A549 (cell line): ENCODE measurements at regions not wholly inside any gene's neighbourhood (a gene's known extent, or its start where the extent isn't known, plus 50 kb on each side); places are given as distances from the start of the nearest gene placed in this dataset.

Experiments
- ATAC-seq, 2 experiments: fragments of 200-7000 bp in 1 of 2; fragments of >200 bp in 1 of 2; cut with Nextera tagmentation in 1 of 2; cut with Tn5 transposase in 1 of 2; 3 replicates each; pipeline versions ENCODE4 v1.8.0 to v1.9.1; 2018 to 2020; ENCODE audit warnings: mild to moderate bottlenecking in 1 of 2, moderate library complexity in 1 of 2
- CTCF ChIA-PET: fragments of 300-600 bp; sonication (Branson Sonifier 250); formaldehyde crosslinking; extraction: SDS; loops from one replicate; lab custom pipeline; 2021; ENCODE audit warnings: antibody characterized with exemption, inconsistent platforms; lab: Yijun Ruan, JAX
- POLR2A ChIA-PET: fragments of 350-600 bp; formaldehyde crosslinking; extraction: SDS; loops from one replicate; lab custom pipeline; 2021; ENCODE audit warnings: antibody characterized with exemption, inconsistent platforms; lab: Yijun Ruan, JAX
- DNase-seq, 2 experiments: peaks; one replicate each; pipeline versions ENCODE4 v3.0.0 to v3.0.0-alpha.2; 2011 to 2016; ENCODE audit warnings: low read depth in 1 of 2, low spot score in 1 of 2
- FAIRE-seq: peaks from 2 replicates; lab custom pipeline; 2011; peaks lifted over from hg19 to GRCh38; lab: Jason Lieb, UNC
- H3K27ac ChIP-seq, 2 experiments: fragments of >200 bp; sonication (Bioruptor Twin); formaldehyde crosslinking; 3 replicates each; pipeline ENCODE4 v1.5.1; 2016 to 2017
- H3K4me1 ChIP-seq: fragments of >200 bp; sonication (Bioruptor Twin); formaldehyde crosslinking; 3 replicates; pipeline ENCODE4 v1.6.1; 2016
- H3K4me2 ChIP-seq: fragments of >200 bp; sonication (Bioruptor Twin); formaldehyde crosslinking; 3 replicates; pipeline ENCODE4 v1.6.1; 2016
- H3K4me3 ChIP-seq: fragments of >200 bp; sonication (Bioruptor Twin); formaldehyde crosslinking; 3 replicates; pipeline ENCODE4 v1.5.1; 2016
- H3K9me3 ChIP-seq: fragments of >200 bp; sonication (Bioruptor Twin); formaldehyde crosslinking; 3 replicates; pipeline ENCODE4 v1.6.1; 2016
- CBX8 ChIP-seq: fragments of 200-600 bp; sonication (generic); IDR thresholded peaks from 2 replicates; pipeline ENCODE4 v1.6.1; 2016
- CEBPB ChIP-seq, 2 experiments: fragments of >200 bp in 1 of 2; sonication (Bioruptor Twin) in 1 of 2; formaldehyde crosslinking in 1 of 2; IDR thresholded peaks; 2 replicates each; pipeline ENCODE4 v1.6.1; 2012 to 2016
- FOSB ChIP-seq: fragments of 250-450 bp; sonication (Bioruptor Pico); IDR thresholded peaks from 2 replicates; pipeline ENCODE4 v1.5.0; 2020; ENCODE audit warnings: mild to moderate bottlenecking, moderate library complexity
- FOSL2 ChIP-seq, 2 experiments: fragments of 450-650 bp in 1 of 2; fragments of >200 bp in 1 of 2; sonication (Bioruptor Twin) in 1 of 2; formaldehyde crosslinking; IDR thresholded peaks; 2 replicates each; pipeline versions ENCODE4 v1.5.0 to v1.6.1; 2016 to 2020; ENCODE audit warnings: mild to moderate bottlenecking in 1 of 2, moderate library complexity in 1 of 2
- FOXS1 ChIP-seq: fragments of 250-450 bp; sonication (Bioruptor Pico); IDR thresholded peaks from 2 replicates; pipeline ENCODE4 v1.5.0; 2020; ENCODE audit warnings: mild to moderate bottlenecking, moderate library complexity
- GATA3 ChIP-seq: IDR thresholded peaks from 2 replicates; pipeline ENCODE4 v1.6.1; 2012; ENCODE audit warnings: borderline replicate concordance
- HDAC2 ChIP-seq: fragments of 200-600 bp; sonication (generic); IDR thresholded peaks from 2 replicates; pipeline ENCODE4 v1.6.1; 2016
- HEYL ChIP-seq: fragments of 250-450 bp; sonication (Bioruptor Pico); IDR thresholded peaks from 2 replicates; pipeline ENCODE4 v1.8.0; 2021; ENCODE audit warnings: mild to moderate bottlenecking, moderate library complexity
- HOXB5 ChIP-seq: fragments of 250-450 bp; sonication (Bioruptor Pico); IDR thresholded peaks from 2 replicates; pipeline ENCODE4 v1.5.0; 2020; ENCODE audit warnings: mild to moderate bottlenecking, moderate library complexity
- JUN ChIP-seq, 2 experiments: fragments of >200 bp; sonication (Bioruptor Twin); formaldehyde crosslinking; IDR thresholded peaks; 2 replicates in 1 of 2; 3 replicates in 1 of 2; pipeline ENCODE4 v1.6.1; 2016 to 2017
- JUNB ChIP-seq: fragments of >200 bp; sonication (Bioruptor Twin); formaldehyde crosslinking; IDR thresholded peaks from 2 replicates; pipeline ENCODE4 v1.6.1; 2016
- KDM1A ChIP-seq: fragments of 200-600 bp; sonication (generic); IDR thresholded peaks from 2 replicates; pipeline ENCODE4 v1.6.1; 2016; ENCODE audit warnings: low read depth, mild to moderate bottlenecking
- KDM5A ChIP-seq: fragments of 200-600 bp; sonication (generic); IDR thresholded peaks from 2 replicates; pipeline ENCODE4 v1.6.1; 2016; ENCODE audit warnings: antibody characterized with exemption, mild to moderate bottlenecking
- POLR2A ChIP-seq: IDR thresholded peaks from 2 replicates; pipeline ENCODE4 v1.6.1; 2012; ENCODE audit warnings: mild to moderate bottlenecking, low read length
- POLR2AphosphoS2 ChIP-seq: conservative IDR thresholded peaks from 2 replicates; pipeline ENCODE4 v1.6.1; 2012; ENCODE audit warnings: low read length, improper control_type of control experiment, inconsistent platforms
- RAD21 ChIP-seq, 2 experiments: fragments of >200 bp in 1 of 2; sonication (Bioruptor Twin) in 1 of 2; formaldehyde crosslinking in 1 of 2; IDR thresholded peaks in 1 of 2; conservative IDR thresholded peaks in 1 of 2; 2 replicates in 1 of 2; 3 replicates in 1 of 2; pipeline ENCODE4 v1.6.1; 2012 to 2018; ENCODE audit warnings: inconsistent platforms in 1 of 2
- RARB ChIP-seq: fragments of 250-450 bp; sonication (Bioruptor Pico); IDR thresholded peaks from 2 replicates; pipeline ENCODE4 v1.8.0; 2021; ENCODE audit warnings: mild to moderate bottlenecking, moderate library complexity
- RFX5 ChIP-seq: fragments of 450-650 bp; IDR thresholded peaks from 2 replicates; pipeline ENCODE4 v1.7.1; 2014; ENCODE audit warnings: antibody characterized with exemption, mild to moderate bottlenecking, moderate library complexity
- SMC3 ChIP-seq: fragments of >200 bp; sonication (Bioruptor Twin); formaldehyde crosslinking; IDR thresholded peaks from 3 replicates; pipeline ENCODE4 v1.6.1; 2018; ENCODE audit warnings: inconsistent platforms
- TP53 ChIP-seq: fragments of 250-450 bp; sonication (Bioruptor Pico); IDR thresholded peaks from 2 replicates; pipeline ENCODE4 v1.5.0; 2021; ENCODE audit warnings: mild to moderate bottlenecking, moderate library complexity
- ZC3H11A ChIP-seq: fragments of 450-650 bp; IDR thresholded peaks from 2 replicates; pipeline ENCODE4 v1.6.1; 2014; ENCODE audit warnings: antibody characterized with exemption, mild to moderate bottlenecking
- ZSCAN20 ChIP-seq: fragments of 250-450 bp; sonication (Bioruptor Pico); IDR thresholded peaks from 2 replicates; pipeline ENCODE4 v1.8.0; 2022; ENCODE audit warnings: mild to moderate bottlenecking, moderate library complexity
- WGBS: methylation state at CpG from one replicate; pipeline ENCODE4 v1.1.6; 2017; ENCODE audit errors: missing lambda C conversion rate; 5-methylcytosine and 5-hydroxymethylcytosine counted together
- TF ChIP-seq, protein P1 (sequence below): fragments of 200-600 bp; sonication (generic); IDR thresholded peaks from 2 replicates; pipeline ENCODE4 v1.6.1; 2016; ENCODE audit warnings: antibody characterized with exemption, mild to moderate bottlenecking, moderate library complexity
- TF ChIP-seq, protein P2 (sequence below): IDR thresholded peaks from 2 replicates; pipeline ENCODE4 v1.6.1; 2012
- TF ChIP-seq, protein P3 (sequence below): fragments of >200 bp; sonication (Bioruptor Twin); formaldehyde crosslinking; IDR thresholded peaks from 3 replicates; pipeline ENCODE4 v1.5.1; 2016
- TF ChIP-seq, protein P4 (sequence below): fragments of >200 bp; sonication (Bioruptor Twin); formaldehyde crosslinking; IDR thresholded peaks from 2 replicates; pipeline ENCODE4 v1.6.1; 2016
- TF ChIP-seq, protein P5 (sequence below): IDR thresholded peaks from 2 replicates; pipeline ENCODE4 v1.6.1; 2012; ENCODE audit warnings: low read depth, borderline replicate concordance

DNA sequence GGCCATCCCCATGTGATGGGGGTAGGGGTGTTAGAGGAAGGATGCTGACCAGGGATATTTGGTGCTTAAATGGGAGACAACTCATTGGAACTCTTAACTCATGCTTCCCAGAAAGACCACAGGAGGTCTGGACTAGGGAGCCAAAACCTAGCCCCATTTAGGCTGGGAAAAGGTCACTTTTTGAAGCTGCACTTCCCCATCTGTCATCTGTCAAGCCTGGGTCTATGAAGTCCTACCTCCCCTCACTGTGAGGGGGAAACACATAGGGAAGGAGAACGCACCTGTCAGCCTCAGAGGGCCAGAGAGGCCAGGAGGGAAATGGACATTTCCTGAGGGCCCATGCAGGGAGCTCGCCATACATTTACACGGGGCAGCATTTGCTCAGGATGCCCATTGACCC lies 321.0 kb downstream of the BCL11B start (continued):
- TF ChIP-seq, protein P1, sequence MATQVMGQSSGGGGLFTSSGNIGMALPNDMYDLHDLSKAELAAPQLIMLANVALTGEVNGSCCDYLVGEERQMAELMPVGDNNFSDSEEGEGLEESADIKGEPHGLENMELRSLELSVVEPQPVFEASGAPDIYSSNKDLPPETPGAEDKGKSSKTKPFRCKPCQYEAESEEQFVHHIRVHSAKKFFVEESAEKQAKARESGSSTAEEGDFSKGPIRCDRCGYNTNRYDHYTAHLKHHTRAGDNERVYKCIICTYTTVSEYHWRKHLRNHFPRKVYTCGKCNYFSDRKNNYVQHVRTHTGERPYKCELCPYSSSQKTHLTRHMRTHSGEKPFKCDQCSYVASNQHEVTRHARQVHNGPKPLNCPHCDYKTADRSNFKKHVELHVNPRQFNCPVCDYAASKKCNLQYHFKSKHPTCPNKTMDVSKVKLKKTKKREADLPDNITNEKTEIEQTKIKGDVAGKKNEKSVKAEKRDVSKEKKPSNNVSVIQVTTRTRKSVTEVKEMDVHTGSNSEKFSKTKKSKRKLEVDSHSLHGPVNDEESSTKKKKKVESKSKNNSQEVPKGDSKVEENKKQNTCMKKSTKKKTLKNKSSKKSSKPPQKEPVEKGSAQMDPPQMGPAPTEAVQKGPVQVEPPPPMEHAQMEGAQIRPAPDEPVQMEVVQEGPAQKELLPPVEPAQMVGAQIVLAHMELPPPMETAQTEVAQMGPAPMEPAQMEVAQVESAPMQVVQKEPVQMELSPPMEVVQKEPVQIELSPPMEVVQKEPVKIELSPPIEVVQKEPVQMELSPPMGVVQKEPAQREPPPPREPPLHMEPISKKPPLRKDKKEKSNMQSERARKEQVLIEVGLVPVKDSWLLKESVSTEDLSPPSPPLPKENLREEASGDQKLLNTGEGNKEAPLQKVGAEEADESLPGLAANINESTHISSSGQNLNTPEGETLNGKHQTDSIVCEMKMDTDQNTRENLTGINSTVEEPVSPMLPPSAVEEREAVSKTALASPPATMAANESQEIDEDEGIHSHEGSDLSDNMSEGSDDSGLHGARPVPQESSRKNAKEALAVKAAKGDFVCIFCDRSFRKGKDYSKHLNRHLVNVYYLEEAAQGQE: no peak
- no peak for TF ChIP-seq KDM1A

DNA sequence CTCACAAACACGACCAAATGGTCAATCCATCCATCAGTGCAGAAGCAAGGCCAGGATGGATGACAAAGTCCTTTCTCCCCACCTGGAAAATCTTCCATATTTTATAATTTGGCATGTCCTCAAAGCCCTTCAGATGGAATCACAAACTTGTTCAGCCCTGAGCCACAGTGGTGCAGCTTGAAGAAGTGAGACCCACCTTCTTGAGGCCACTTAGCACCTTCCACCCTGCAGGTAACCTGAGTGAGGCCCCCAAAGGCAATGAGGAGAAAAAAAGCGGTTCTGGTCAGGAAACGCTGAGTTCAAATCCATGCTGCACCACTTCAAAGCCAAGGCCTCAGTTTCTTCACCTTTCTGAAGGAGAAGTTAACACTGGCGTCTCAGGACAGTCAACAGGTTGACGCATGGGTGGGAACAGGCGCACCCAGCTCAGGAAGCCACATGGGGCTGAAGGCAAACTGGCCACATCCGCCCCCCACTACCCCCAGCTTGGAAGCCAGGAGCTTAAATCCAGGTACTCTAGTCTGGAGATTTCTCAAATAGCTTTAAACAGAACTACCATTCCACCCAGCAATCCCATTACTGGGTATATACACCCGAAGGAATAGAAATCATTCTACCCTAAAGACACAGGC lies 320.4 kb downstream of the BCL11B start:
- CTCF ChIA-PET: interaction anchor here (1.4 kb wide), 1 partner anchor 48 kb away, joined by 4 read pairs; no protein-coding TSS in a partner anchor
- Histone ChIP-seq H3K4me2 (no peak overlapping the region), H3K27ac (peak overlapping the region in 1 of 2 experiments; percentile 83; a peak in 3 of 6 replicates), H3K9me3 (no peaks in the 10 kb centered on the region), H3K4me1 (peaks cover 36% of the 10 kb centered on the region), H3K4me3 (no peak overlapping the region)
- ATAC-seq (no peak), FAIRE-seq (no peak)
- POLR2A ChIA-PET: no interaction called here
- 75% methylated on average over 8 of the region's 8 CpGs for WGBS
- TF ChIP-seq ZC3H11A: no peak
- TF ChIP-seq KDM1A: no peak
- no peak for TF ChIP-seq TP53
- no peak for TF ChIP-seq HOXB5
- TF ChIP-seq GATA3: no peak
- no peak for TF ChIP-seq RFX5
- TF ChIP-seq FOXS1 (CRISPR knock-in tag): no peak
- no peak for TF ChIP-seq HDAC2
- no peak for TF ChIP-seq KDM5A
- no peak for TF ChIP-seq JUN (IDR thresholded peaks at IDR 0.05)
- TF ChIP-seq, protein P2, sequence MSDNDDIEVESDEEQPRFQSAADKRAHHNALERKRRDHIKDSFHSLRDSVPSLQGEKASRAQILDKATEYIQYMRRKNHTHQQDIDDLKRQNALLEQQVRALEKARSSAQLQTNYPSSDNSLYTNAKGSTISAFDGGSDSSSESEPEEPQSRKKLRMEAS: no peak
- no peak for TF ChIP-seq CEBPB (IDR thresholded peaks at IDR 0.05)
- no peak for TF ChIP-seq HEYL
- no peak for TF ChIP-seq JUNB
- TF ChIP-seq RARB (CRISPR knock-in tag): no peak
- no peak for TF ChIP-seq ZSCAN20 (CRISPR knock-in tag)
- TF ChIP-seq, protein P3, sequence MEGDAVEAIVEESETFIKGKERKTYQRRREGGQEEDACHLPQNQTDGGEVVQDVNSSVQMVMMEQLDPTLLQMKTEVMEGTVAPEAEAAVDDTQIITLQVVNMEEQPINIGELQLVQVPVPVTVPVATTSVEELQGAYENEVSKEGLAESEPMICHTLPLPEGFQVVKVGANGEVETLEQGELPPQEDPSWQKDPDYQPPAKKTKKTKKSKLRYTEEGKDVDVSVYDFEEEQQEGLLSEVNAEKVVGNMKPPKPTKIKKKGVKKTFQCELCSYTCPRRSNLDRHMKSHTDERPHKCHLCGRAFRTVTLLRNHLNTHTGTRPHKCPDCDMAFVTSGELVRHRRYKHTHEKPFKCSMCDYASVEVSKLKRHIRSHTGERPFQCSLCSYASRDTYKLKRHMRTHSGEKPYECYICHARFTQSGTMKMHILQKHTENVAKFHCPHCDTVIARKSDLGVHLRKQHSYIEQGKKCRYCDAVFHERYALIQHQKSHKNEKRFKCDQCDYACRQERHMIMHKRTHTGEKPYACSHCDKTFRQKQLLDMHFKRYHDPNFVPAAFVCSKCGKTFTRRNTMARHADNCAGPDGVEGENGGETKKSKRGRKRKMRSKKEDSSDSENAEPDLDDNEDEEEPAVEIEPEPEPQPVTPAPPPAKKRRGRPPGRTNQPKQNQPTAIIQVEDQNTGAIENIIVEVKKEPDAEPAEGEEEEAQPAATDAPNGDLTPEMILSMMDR: no peak
- no peak for TF ChIP-seq CBX8
- no peak for TF ChIP-seq POLR2A
- TF ChIP-seq, all 56 proteins: peak for 0
- DNase-seq: no peak

DNA sequence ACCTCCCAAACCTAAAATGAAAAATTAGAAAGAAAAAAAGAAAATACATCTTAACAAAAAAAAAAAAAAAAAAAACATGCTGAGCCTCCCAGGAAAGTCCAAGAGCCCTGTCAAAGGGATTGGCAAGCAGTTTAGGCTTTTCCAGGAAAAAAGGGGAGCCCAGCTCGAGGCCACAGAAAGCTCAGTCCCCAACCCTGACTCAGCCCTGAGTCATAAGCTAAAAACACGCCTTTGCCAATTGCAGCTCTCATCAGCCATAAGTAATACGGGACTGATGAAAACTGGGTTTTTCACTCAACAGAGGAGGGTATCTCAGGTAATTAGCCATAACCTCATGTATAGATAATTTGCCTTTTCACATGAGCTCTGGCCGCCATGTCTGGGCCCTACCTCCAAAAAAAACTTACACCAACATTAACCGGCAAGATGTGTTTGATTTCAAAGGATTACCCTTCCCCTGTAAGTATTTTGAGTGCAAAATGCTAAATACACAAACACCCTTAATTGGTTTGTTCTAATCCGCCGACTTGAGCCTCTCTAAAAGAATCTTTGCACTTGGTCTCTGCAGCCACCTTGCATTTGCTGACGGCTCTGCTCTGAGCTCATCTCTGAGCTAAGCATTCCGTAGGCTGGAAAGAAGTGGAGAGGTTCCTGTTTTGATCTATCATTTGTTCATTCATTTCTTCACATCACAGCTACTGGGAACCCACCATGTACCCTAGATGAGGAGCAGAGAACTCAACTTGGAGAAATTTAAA lies 319.2 kb downstream of the BCL11B start:
- FAIRE-seq (no peak), ATAC-seq (peak; percentile 72 to 75), DNase-seq (peak; percentile 52 to 70)
- Histone ChIP-seq H3K27ac (peak overlapping the region; percentile 73 to 83), H3K4me1 (peaks cover 44% of the 10 kb centered on the region), H3K9me3 (no peaks in the 10 kb centered on the region), H3K4me3 (peak overlapping the region; percentile 9; the same call in 2 of the 3 replicates), H3K4me2 (peak overlapping the region; percentile 77)
- WGBS: 42% methylated on average over 9 of the region's 9 CpGs
- TF ChIP-seq FOSB (CRISPR knock-in tag) (no peak), CBX8 (no peak), CEBPB (IDR thresholded peaks at IDR 0.05) (no peak), TP53 (no peak), FOSL2 (IDR thresholded peaks at IDR 0.05) (peak; percentile 84), FOSL2 (CRISPR knock-in tag; IDR thresholded peaks at IDR 0.05) (peak; percentile 64), POLR2AphosphoS2 (no peak), JUNB (peak; percentile 82), SMC3 (0 out of 3 replicates have a peak, but pooled peaks have one; percentile 6), POLR2A (no peak), RAD21 (conservative IDR thresholded peaks at IDR 0.05 in 1 of 2, IDR thresholded peaks at IDR 0.05 in 1 of 2) (0 out of 5 replicates have a peak, but pooled peaks of 1 of the 2 experiments have one; percentile 14), JUN (IDR thresholded peaks at IDR 0.05) (0 out of 5 replicates have a peak, but pooled peaks of 1 of the 2 experiments have one; percentile 24)
- TF ChIP-seq, protein P2: 0 out of 2 replicates have a peak, but pooled peaks have one; percentile 24
- TF ChIP-seq, protein P4, sequence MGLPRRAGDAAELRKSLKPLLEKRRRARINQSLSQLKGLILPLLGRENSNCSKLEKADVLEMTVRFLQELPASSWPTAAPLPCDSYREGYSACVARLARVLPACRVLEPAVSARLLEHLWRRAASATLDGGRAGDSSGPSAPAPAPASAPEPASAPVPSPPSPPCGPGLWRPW: no peak
- TF ChIP-seq, protein P5, sequence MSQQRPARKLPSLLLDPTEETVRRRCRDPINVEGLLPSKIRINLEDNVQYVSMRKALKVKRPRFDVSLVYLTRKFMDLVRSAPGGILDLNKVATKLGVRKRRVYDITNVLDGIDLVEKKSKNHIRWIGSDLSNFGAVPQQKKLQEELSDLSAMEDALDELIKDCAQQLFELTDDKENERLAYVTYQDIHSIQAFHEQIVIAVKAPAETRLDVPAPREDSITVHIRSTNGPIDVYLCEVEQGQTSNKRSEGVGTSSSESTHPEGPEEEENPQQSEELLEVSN: no peak
- ChIA-PET CTCF (no interaction called here), POLR2A (interaction anchor here (0.5 to 1.1 kb wide), 4 partner anchors 49 to 317 kb away, joined by 3 to 5 read pairs (median 3); no protein-coding TSS in a partner anchor)
